Activated CD4-positive, alpha-beta T cell treated with anti-CD3 and anti-CD28 coated beads, Interleukin-2, amount 50 U/mL, for 1 hour (primary cell): ENCODE measurements at regions not wholly inside any gene's neighbourhood (a gene's known extent, or its start where the extent isn't known, plus 50 kb on each side); places are given as distances from the start of the nearest gene placed in this dataset.
"Not testable (repeated sequence)": the region's sequence is repeated elsewhere in the genome, so short reads cannot be mapped to it uniquely, and the experiment has no call there.

Experiments
- DNase-seq: peaks from one replicate; pipeline ENCODE4 v3.0.0-alpha.2; 2020

- DNase-seq, result no peak
Measured at GRCh38 chr22:26939466-26939865, 282.1 kb downstream of the MIAT start.

- DNase-seq, result no peak
Measured at GRCh38 chr22:26941896-26942636, 284.7 kb downstream of the MIAT start.

GRCh38 chr22:26942637-26942957 is 285.2 kb downstream of the MIAT start:
- DNase-seq, result no peak

- DNase-seq, result no peak
Measured at GRCh38 chr22:26945565-26945964, 288.2 kb downstream of the MIAT start.

- DNase-seq, result no peak
Measured at GRCh38 chr22:26949193-26949592, 291.8 kb downstream of the MIAT start.

GRCh38 chr22:26951139-26951538 is 293.8 kb downstream of the MIAT start:
- not testable (repeated sequence) for DNase-seq

GRCh38 chr22:26952004-26952403 is 294.6 kb downstream of the MIAT start:
- no peak for DNase-seq

- DNase-seq, result no peak
Measured at GRCh38 chr22:26952451-26953011, 295.1 kb downstream of the MIAT start.

GRCh38 chr22:26953012-26953883 is 295.9 kb downstream of the MIAT start:
- DNase-seq, result no peak

GRCh38 chr22:26956371-26956770 is 299.0 kb downstream of the MIAT start:
- DNase-seq, result no peak

GRCh38 chr22:26957176-26957575 is 299.8 kb downstream of the MIAT start:
- no peak for DNase-seq

- DNase-seq, result no peak
Measured at GRCh38 chr22:26957897-26958296, 300.5 kb downstream of the MIAT start.

- DNase-seq, result no peak
Measured at GRCh38 chr22:26958378-26958777, 301.0 kb downstream of the MIAT start.

- no peak for DNase-seq
Measured at GRCh38 chr22:26964642-26965041, 307.3 kb downstream of the MIAT start.

GRCh38 chr22:26967282-26967681 is 309.9 kb downstream of the MIAT start:
- DNase-seq, result no peak

GRCh38 chr22:26968859-26969523 is 311.6 kb downstream of the MIAT start:
- DNase-seq, result no peak

- no peak for DNase-seq
Measured at GRCh38 chr22:26970809-26971394, 313.5 kb downstream of the MIAT start.

- DNase-seq, result no peak
Measured at GRCh38 chr22:26972286-26972685, 314.9 kb downstream of the MIAT start.

GRCh38 chr22:26972915-26973314 is 315.5 kb downstream of the MIAT start:
- DNase-seq, result not testable (repeated sequence)

- DNase-seq, result no peak
Measured at GRCh38 chr22:26974034-26974433, 316.6 kb downstream of the MIAT start.

- no peak for DNase-seq
Measured at GRCh38 chr22:26974914-26975803, 317.8 kb downstream of the MIAT start.

GRCh38 chr22:26975865-26976264 is 318.5 kb downstream of the MIAT start:
- no peak for DNase-seq
